Effector CD4-positive, alpha-beta T cell (primary cell): ENCODE measurements at regions not wholly inside any gene's neighbourhood (a gene's known extent, or its start where the extent isn't known, plus 50 kb on each side); places are given as distances from the start of the nearest gene placed in this dataset.

Experiments used
- DNase-seq: peaks from one replicate; pipeline ENCODE4 v3.0.0-alpha.2; 2020

DNA sequence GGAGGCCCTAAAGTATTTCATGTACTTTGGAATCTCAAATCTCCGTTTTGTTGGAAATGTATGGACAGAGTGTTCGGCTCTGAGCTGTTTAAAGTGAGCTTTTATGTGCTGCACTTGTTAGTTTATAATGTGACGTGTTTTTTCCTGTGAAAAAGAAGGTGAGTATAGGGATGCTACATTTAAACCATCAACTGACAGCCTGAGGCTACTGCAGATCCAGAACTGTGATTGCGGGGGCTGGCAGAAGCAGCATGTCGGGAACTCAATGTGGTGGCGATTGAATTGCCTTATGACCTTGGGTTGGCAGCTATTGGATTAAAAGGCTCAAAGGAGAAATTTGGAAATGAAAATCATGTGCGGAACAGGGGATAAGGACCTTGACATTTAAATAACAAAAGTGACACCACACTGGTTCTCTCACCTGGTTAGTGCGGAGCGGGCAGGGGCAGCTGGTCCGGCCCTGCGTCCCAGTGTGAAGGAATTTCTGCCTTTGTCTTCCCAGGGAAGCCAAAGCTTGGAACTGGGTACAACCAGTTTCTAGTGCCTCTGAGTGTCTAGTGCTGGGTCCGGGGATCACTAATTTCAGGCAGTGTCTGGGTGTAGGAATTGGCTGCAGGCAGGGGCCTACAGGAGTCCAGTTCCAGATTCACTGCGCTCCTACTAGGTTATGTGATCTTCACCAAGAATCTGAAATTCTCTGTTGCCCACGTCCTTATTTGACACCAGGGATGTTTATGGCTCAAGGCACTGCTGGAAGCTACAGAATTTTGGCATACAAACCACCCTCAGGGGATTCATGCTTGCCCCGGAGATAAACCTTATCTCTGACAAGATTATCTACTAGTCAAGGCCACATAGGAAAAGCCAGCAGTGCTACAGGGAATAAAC is 120.7 kb upstream of the ERCC6L2 start:
- DNase-seq, result no peak

DNA sequence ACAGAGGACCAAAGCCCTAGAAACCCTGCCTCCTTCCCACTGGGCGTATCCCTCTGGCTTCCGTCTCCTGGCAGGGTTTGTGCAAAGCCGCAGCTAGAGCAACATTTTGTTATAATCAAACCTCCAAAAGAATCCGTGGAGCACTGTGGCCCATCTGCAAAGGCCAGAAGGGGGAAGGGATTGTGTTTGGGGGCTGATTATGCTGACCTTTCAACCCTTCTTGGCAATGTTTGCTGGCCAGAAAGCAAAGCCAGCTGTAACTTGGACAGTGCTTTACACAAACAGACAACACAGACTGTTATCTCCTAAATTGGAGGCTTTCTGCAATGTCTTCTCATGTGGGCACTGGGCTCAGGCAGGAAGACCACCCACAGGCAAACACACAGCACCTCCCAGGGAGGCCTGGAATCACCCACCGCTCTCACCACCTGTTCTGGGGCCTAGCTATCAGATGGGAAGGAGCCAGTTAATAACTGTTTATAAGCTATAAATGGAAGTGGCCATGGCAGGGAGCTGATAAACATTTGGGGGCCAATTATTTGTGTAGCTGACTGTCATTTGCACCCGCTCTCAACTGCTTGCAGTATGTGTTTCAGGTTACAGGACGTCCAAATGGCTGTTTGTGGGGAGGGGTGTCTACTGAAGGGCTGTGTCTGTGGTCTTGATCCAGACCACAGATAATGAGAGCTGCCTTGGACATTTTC is 121.6 kb upstream of the ERCC6L2 start:
- DNase-seq, result no peak

DNA sequence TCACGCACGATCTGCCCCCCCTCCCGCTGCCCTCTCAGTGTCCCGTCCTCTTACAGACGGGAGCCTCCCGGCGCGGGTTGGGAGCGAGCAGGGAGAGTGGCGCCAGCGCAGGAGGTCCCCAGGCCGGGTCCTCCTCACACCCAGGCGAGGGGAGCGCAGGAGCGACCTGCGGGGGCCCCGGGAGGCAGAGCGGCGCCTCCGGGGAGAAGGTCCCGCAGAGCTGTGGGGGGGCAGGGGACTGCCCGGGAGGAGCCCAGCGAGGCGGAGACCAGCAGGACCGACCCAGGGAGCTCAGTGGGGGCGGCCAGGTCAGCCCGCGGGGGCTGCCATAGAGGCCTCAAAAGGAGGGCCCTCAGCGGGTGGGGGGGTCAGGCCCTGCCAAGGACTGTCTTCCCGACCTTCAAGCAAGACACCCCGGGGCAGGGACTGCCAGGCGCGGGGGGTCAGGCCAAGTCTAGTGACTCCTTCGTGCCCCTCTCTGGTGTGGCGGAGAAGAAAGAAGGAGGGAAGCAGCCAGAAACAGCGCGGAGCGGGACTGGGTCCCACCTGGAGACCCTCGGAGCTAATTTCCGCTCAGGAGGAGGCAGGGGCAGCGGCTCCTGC is 123.3 kb upstream of the ERCC6L2 start:
- no peak for DNase-seq

DNA sequence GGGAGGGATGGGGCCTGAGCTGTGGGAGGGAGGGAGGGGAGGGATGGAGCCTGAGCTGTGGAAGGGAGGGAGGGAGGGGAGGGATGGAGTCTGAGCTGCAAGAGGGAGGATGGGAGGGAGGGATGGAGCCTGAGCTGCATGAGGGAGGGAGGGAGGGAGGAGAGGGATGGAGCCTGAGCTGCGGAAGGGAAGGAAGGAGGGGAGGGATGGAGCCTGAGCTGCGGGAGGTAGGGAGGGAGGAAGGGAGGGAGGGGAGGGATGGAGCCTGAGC is 124.0 kb upstream of the ERCC6L2 start:
- no peak for DNase-seq

DNA sequence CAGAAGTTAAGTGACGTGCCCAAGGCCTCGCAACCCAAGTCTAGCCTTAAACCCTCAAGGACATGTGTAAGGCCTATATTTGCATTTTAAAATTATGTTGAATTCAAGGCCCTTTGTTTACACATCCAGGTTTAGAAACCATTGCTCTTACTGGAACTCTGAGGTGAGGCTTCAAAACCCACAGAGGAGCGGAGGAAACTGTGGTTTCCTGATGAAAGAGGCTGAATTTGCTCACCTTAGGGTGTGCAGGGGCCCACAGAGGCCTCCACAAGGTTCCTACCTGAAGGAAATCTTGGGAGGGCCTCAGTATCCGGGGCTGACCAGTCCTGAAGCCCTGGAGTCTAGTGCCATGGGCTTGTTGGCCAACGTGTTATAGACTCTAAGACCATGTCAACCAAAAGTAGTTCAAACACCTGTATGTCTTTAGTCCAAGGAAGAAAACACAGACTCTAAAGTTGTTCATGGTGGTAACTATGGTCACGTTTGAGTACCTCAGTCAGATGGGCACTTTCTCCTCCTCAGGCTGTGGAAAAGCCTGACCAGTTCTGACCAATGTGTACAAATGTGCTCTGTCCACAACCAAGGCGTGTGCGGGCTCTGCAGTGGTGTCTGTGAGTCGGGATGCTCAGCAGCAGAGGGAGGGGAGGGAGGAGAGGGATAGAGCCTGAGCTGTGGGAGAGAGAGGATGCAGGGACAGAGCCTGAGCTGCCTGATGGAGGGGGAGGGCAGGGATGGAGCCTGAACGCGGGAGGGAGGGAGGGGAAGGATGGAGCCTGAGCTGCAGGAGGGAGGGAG is 124.6 kb upstream of the ERCC6L2 start:
- DNase-seq, result no peak

DNA sequence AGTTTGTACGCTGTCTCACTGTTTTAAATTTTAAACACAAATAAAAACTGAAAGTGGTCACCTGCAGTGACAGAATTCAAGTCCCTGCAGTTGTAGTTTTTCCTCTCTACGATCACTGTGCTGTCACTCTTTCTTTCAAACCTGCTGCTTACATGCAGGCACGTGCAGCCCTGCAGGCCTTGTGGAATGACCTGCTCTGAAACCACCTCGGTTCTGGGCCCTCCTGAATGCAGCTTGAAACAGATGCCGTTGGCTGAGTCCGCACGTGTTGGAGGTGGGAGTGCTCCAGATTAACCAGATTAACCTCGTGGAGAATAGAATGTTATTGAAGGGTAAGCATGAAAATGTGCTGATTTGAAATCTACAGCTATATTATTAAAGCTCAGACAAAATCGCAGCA is 126.0 kb upstream of the ERCC6L2 start:
- no peak for DNase-seq

DNA sequence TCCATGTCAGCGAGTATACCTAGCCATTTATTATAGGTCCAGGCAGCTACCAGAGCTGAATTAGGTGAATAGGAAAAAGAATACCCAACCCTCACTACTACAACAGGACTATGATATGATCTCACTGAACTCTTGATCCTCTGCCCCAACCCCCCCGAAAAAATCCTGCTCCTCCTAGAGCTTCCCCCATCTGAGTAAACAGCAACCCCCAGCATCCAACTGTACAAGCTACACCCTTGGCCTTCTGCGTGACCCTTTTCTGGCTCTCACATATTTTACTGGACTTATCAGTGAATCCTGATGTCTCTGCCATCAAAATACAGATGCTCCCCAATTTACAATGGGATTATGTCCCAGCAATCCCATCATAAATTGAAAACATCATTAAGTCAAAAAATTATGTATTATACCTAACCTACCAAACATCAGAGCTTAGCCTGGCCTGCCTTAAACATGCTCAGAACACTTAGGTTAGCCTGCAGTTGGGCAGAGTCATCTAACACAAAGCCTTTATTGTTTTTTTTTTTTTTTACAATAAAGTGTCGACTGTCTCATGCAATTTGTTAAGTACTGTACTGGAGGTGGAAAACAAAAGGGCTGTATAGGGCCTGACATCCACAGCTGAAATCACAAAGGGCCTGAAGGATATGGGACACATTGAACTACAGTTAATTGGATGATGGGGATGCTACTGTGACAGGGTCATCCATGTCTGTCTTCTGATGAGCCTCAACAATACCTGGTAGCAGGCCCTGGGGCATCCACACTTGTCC is 128.9 kb upstream of the ERCC6L2 start:
- DNase-seq, result no peak

DNA sequence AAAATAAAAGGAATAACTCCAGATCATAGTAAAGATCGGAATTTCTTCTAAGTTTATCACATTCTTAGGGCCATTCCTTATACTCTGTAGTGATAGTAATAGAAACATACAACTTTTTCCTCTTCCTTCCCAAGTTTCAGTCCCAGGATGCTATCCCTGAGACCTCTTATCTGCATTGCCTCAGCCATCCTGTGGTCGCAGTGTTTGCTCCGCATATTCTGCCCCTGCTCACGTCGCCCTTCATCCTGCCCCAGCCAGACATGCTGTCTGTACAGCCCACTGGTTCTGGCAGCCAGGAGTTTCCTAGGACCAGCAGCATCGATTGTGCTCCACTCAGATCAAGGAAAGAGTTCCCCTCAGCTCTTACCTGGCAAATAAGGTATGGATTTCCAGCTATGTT is 132.7 kb upstream of the ERCC6L2 start:
- no peak for DNase-seq

DNA sequence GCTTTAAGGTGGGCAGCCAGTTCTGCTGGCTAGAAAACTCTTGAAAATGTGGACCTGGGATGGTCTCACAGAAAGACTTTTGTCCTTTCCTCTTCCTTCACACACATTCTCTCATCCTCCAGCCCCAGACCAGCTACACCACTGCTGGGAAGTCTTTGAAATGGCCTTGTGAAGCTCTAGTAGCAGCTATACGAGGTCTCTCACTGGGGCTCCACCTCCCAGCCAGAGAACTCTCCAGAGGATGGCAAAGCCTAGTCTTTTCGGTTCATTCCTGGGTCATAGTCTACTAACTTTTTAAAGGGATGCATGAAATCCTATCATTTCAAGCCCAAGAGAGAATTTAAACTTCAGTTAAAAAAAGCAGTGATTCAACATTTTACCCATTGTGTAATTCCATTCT is 133.9 kb upstream of the ERCC6L2 start:
- no peak for DNase-seq

DNA sequence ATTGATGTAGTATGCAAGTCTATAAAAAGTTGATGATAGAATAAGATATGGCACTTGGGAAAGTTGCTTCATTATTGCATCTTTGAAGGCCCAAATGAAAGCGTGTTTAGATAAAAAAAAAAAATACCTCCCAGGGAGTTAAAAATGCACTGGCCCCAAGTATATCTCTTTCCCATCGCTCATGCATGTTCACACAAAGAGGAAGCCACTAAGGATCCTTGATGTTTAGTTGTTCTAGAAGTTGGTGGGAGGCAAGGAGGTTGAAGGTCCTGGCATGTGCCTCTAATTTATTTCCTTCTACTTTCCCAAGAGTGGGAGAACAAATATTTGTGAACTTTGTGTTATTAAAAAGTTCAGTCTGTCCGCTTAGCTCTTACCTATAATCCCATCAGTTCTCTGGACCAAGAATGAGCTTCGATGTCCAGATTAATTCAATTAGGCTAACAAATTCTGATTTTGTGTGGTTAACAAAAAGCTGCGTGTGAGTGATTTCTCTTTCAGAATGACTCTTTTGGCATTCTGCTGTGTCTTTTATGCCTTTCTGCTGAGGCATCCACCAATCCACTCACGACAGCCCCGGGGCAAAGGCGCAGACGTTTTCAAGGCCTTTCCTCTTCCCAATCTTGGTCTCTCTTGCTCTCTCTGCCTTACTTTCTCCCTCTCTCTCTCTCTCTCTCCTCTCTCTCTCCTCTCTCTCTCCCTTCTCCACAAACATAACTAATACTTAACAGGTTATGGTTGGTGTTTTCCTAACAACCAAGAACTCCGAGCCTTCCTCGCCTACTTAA is 135.1 kb upstream of the ERCC6L2 start:
- DNase-seq, result no peak

DNA sequence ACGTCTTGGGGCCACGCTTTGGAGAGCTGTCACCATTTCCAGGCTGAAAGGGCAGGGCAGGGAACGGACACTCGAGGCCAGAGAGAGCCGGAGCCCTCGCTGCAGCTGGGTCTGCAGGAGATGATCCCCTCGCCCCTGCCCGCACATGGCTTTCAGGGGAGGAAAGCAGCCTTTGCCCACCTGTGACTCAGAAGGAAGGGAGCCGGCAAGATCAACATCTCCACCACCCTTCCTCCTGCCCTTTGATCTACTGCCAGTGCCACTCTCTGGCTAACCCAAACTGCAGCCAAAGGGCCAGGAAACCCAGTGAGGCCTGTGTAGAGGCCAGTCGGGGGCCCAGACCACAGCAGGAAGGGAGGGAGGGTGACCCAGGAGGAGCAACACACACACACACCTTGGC is 137.1 kb upstream of the ERCC6L2 start:
- no peak for DNase-seq

DNA sequence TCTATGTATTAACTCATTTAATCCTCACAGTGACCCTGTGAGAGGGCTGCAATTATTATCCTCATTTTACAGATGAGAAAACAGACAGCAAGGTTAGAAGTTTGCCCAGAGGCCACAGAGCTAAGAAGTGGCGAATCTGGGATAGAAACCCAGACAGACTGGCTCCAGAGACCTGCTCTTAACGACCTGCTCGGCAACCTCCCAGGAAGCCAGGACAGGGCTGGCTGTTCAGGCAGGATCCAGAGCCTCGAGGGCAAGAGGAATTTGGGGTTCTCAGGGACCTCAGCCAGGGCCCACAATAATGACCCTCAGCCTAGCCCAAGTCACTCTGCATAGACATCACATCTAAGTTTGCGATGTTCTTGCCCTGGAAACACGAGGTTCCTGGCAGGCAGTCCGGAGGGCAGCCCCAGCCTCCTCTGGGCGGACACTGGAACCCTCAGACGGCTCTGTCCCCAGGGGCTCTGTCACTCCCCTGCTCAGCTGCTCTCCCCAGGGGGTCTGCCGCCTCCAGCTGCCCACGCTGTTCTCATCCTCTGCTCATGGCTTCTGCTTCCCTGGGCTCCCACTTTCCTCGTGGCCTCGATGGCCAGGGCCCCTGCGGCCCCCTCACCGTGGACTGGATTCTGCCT is 138.5 kb upstream of the ERCC6L2 start:
- DNase-seq, result no peak

DNA sequence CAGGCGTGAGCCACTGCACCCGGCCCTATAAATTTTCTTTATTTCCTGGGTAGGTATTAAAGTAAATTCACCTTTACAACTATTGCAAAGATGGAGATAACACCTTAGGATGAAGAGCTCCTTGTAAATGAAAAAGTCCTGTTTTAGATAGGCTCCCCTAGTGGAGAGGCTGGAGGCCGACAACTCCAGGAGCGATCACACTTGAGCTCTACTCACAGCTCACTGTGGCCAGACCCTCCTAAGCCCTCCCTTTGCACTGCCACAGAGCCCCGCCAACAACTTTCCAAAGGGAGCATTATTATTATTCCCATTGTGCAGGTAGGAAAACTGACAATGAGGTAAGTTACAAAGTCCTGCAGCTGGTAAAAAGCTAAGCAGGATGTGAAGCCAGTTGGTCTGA is 139.1 kb upstream of the ERCC6L2 start:
- DNase-seq, result no peak

DNA sequence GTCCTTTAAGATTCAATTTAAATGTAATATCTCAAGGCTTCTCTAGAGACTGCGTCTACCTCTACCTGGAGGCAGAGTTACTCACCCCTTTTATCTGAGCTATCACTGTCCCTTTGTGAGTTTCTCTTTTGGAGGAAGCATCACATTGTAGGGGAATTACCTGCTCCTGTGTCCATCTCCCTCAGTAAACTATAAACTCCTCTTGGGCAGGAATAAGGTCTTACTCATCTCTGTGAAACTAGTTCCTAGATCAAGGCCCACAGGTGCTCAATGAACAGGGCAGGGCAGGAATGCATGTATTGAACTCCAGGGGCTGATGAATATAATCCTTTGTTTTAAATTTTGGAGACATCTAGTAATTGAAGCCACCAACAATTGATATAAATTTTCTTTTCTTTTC is 139.8 kb upstream of the ERCC6L2 start:
- DNase-seq, result no peak

DNA sequence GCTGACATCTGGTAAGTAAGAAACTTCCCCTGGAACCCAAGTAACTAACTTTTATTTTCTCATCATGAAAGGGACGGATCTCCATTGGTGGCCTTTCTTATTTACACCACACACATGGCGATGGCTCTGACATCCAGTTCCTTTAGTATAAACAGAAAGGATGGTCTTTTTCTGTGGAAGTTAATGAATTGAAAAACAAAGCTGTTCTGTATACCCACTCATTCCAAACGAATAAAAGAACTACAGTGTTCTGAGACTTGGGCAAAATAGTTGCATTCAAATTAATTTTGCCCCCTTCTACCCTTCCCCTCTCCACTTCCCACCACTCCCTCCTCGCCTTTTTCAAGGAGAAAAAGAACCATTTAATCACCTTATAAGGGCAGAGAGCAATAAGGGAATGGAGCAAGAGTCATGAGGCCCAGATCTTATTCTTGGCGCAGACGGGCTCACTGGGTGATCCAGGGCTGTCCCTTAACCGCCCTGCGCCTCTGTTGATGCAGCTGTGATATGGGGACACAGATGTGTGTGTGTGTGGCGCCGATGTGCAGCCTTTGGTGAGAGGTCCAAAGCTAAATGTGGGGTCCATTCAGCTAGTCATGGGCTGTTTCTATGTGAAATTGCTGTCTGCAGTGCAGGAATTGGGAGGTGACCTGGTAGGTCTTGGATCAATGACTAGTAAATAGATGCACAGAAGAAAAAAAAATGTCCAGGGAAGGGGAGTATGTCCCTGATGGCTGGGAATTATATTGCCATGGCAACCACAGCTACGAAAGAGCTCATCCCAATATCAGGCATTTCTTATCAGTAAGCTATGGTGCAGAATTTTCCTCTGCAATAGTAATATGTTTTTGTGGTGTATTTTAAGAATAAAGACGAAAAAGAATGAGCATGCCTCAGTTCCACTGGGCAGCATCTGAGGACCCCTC is 141.5 kb upstream of the ERCC6L2 start:
- no peak for DNase-seq

DNA sequence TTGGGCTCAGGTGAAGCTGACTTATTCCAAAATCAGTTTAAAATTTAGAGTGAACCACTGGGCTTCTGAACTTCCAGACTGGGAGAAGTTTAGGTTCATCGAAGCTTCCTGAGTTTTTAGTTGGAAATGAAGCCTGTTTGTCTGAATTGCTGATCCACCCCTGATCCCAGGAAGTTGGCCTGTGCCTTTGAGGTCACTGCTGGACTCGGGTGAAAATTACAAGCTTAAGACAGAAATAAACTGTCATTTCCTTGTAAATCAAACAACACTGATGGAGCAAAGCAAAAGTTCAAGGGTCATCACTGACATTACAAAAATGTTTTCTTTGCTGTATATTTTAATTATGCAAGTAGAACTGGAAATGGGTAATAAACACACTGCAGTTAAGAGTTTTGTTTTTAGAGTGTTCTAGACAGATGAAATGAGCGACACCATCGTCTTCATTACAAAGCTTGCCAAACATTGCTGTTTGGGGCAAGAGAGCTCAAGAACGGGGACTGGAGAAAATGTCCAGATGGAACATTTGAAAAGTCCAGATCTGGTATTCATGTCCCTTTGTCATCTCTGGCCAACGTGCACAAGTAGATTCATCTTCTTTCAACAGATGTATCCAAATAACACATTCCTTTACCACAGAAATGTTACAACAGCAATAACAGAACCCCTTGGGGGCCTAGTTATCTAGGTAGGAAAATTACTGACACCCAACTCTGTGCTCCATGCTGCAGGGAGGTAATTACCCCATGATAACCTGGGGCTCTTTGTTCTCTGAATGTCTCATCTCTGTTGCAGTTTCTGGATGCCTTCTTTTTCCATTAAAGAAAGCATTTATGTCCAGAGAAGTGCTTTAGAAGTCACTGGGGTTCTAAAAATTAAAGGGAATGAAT is 142.4 kb upstream of the ERCC6L2 start:
- DNase-seq, result no peak

DNA sequence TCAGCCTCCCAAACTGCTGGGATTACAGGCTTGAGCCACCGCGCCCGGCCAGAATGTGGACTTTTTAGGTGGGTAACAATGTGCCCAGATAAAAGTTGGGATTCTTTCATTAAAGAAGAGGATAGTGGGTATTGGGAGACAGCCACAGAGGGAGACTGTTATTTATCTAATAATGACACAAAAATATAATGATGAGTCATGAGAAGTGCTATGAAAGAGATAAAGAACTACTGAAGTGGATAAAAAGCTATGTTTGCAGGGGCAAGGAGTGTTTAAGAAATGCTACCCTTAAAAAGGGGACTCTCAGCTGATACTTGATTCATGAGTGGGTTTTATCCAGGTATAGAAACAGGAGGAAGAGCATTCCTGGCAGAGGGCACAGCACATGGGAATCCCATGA is 143.6 kb upstream of the ERCC6L2 start:
- no peak for DNase-seq

DNA sequence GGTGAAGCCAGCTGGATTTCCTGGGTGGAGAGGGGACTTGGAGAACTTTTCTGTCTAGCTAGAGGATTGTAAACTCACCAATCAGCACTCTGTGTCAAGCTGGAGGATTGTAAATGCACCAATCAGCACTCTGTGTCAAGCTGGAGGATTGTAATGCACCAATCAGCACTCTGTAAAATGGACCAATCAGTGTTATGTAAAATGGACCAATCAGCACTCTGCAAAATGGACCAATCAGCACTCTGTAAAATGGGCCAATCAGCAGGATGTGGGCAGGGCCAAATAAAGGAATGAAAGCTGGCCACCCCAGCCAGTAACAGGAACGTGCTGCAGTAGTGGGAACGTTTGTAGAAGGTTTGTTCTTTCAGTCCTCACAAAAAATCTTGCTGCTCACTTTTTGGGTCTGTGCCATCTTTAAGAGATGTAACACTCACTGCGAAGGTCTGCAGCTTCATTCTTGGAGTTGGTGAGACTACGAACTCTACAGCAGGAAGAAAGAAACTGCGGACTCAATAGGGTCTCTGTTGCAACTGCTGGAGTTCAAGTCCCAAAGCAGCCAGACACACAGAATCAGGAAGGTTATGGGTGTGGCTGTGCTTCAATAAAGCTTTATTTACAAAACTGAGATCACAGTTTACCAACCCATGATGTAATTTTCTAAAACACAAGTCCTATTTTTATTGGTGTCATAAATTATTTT is 145.7 kb upstream of the ERCC6L2 start:
- DNase-seq, result no peak
